NCI-H2029 (cell line): ENCODE measurements at regions not wholly inside any gene's neighbourhood (a gene's known extent, or its start where the extent isn't known, plus 50 kb on each side); places are given as distances from the start of the nearest gene placed in this dataset.

Experiments used
- DNase-seq: peaks from one replicate; lab custom pipeline; 2025; lab: John Stamatoyannopoulos, UW

- DNase-seq, result no peak
Observed at GRCh38 chr6:21469213-21469612, 124.3 kb upstream of the SOX4 start.

GRCh38 chr6:21476112-21476511, 117.4 kb upstream of the SOX4 start:
- no peak for DNase-seq

GRCh38 chr6:21478411-21478810, 115.1 kb upstream of the SOX4 start:
- no peak for DNase-seq

DNA sequence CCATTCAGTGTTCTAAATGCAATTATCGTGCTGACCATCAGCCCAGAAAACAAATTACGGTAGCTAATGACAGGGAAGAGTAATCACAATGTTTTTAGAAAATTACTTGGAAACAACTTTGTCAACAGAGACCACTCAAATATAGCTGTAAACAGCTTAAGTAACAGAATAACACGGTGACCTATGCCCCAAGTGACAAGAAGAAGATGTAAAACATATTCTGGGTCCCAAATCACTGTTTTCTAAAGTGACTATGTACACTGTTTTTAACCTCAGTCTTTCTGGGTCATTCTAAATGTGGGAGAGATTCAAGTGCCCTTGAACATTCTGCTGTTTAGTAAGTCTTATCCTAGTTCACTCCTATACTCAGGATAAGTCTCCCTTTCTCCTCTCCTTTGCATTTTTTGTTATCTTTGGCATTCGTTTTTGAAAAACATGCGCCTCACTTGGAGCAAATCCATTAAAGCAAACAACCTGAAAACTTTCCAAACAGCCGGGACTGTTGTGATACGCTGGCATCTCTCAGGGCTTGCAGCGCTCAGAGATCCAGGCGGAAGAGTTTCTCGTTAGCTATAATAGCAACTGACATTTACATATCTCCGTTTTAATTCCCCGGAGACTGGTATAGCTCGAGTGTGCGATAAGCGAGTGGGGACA, 114.5 kb upstream of the SOX4 start:
- DNase-seq, result peak; percentile 21

GRCh38 chr6:21486115-21486514, 107.4 kb upstream of the SOX4 start:
- DNase-seq, result no peak

GRCh38 chr6:21489826-21490225, 103.7 kb upstream of the SOX4 start:
- DNase-seq, result no peak

GRCh38 chr6:21491955-21492354, 101.6 kb upstream of the SOX4 start:
- DNase-seq, result no peak

- no peak for DNase-seq
Observed at GRCh38 chr6:21494505-21494904, 99.0 kb upstream of the SOX4 start.

- DNase-seq, result no peak
Observed at GRCh38 chr6:21496196-21496595, 97.4 kb upstream of the SOX4 start.

DNA sequence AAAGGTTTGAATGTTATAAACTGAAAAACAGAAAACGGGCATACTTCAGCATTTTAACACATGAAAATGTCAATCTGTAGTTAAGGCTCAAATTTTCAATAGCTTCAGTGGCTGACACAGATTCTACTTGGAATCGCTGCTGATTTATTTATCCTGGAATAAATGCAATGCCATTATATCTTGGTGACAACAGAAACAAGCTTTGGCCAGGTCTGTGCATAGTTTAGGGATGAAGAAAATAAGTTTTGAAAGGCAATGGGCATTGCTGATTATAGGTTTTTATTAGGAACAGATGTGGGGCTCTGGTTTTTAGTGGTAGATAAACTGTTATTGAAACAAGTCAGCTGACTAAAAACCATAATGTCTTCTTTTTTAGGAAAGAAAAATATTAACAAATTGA, 96.8 kb upstream of the SOX4 start:
- no peak for DNase-seq

GRCh38 chr6:21500314-21501020, 93.1 kb upstream of the SOX4 start:
- peak; percentile 91 for DNase-seq

- DNase-seq, result peak; percentile 100
Observed at GRCh38 chr6:21501021-21501354, 92.6 kb upstream of the SOX4 start.

DNA sequence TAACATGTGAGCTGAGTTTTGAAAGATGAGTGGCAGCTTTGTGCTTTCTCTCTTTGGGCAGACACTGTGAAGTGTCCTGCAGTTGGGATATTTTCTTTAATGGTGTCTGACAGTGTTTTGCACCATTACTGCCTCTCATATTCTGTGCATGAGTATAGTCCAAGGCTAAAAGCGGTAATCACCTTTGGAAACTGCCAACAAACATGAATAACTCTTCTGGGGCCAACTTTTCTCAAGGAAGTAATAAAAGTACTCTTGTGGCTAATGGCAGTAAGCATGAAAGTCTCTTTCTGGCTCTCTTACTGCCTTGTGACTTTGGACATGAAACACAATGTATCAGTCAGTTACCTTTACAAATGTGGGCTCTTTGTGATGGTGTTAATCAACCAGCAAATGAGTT, 91.7 kb upstream of the SOX4 start:
- DNase-seq, result peak; percentile 37

- no peak for DNase-seq
Observed at GRCh38 chr6:21502682-21503081, 90.9 kb upstream of the SOX4 start.

DNA sequence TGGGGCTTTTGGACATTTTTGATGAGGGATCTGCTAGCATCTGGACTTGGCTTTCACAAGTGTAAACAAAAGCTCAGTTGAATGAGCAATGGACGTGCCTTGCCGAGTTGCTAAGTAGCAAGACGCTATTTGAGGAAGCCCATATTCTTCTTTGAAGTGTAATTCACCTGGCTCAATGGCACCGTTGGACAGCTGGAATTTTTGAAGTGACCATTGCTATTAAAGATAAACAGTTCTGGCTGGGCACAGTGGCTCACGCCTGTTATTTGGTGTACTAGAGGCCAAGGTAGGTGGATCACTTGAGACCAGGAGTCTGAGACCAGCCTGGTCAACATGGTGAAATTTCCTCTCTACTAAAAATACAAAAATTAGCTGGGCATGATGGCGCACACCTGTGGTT, 88.8 kb upstream of the SOX4 start:
- DNase-seq, result peak; percentile 76

- DNase-seq, result no peak
Observed at GRCh38 chr6:21505574-21505990, 88.0 kb upstream of the SOX4 start.

- no peak for DNase-seq
Observed at GRCh38 chr6:21506126-21506525, 87.4 kb upstream of the SOX4 start.

GRCh38 chr6:21507811-21508210, 85.7 kb upstream of the SOX4 start:
- DNase-seq, result no peak

- no peak for DNase-seq
Observed at GRCh38 chr6:21508753-21509152, 84.8 kb upstream of the SOX4 start.

DNA sequence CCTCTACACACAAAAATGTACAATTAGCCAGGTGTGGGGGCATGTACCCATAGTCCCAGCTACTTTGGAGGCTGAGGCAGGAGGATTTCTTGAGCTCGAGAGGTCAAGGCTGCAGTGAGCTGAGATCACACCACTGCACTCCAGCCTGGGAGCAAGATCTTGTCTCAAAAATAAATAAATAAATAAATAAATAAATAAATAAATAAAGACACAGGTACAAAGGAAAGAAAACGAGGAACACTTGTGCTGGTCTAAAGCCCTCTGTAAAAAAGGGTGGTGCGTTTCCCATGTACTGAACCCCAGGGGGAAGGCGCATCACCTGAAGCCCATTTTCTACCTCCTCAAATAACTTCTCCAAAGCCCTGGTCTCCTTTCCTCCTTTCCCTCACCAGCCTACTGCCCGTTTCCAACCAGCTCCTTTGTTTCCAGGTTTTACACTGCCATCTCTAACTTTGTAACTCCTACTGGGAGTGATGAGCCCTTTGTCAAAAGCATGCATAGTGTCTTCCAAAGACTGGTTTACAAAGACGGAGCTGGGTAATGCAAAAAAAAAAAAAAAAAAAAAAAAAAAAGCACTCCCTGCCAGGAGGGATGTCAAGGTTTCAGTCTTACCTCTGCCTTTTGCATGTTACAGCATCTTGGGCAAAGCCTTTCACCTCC, 81.5 kb upstream of the SOX4 start:
- DNase-seq, result no peak

GRCh38 chr6:21514288-21514687, 79.3 kb upstream of the SOX4 start:
- DNase-seq, result no peak

GRCh38 chr6:21518317-21518716, 75.2 kb upstream of the SOX4 start:
- DNase-seq, result no peak

- DNase-seq, result no peak
Observed at GRCh38 chr6:21519642-21520041, 73.9 kb upstream of the SOX4 start.

DNA sequence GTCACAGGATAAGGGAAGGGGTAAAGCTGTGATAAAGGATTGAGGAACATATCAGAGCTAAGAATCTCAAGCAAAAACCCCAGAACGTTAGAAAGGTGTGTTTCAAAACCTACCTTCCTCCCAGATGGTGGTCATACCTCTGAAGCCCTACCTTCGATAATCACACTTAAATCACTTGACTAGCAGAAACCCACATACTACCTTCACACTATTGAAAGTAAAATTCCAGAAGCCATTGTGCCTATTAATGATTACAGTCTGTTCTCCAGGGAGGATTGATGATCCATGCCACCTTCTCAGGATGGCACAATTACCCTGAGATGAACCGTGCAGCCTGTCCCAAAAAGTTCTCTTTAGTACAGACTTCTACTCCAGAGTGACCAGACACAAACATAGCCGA, 72.3 kb upstream of the SOX4 start:
- DNase-seq, result no peak
